ENCODE measurements at regions not wholly inside any gene's neighbourhood (a gene's known extent, or its start where the extent isn't known, plus 50 kb on each side); places are given as distances from the start of the nearest gene placed in this dataset.

GRCh38 chr6:118386975-118387374 is 161.1 kb upstream of the PLN start:
- Histone ChIP-seq H3K79me2 (ENCODE audit: insufficient read depth) (no peaks in the 10 kb centered on the region), H3K27ac (ENCODE audit: low read depth in 2 of 2, low read length in 1 of 2) (no peak overlapping the region), H3K36me3 (replicated peaks in 1 of 2; ENCODE audit: control insufficient read depth in 1 of 2, insufficient read depth in 2 of 2, low read length in 1 of 2) (no peaks in the 10 kb centered on the region), H3F3A (replicated peaks; ENCODE audit: insufficient read depth) (peaks cover 14% of the 10 kb centered on the region), H3K4me2 (no peak overlapping the region), H2AFZ (ENCODE audit: low read depth) (no peak overlapping the region), H3K9me2 (no peaks in the 10 kb centered on the region), H3K27me3 (ENCODE audit: insufficient read depth) (peaks cover 9% of the 10 kb centered on the region; the same call in 1 of the 2 replicates), H3K4me1 (ENCODE audit: control insufficient read depth in 1 of 2, insufficient read depth in 2 of 2, low read depth in 1 of 2, low read length in 1 of 2) (no peaks in the 10 kb centered on the region; a peak in 3 of 4 replicates), H4K20me1 (ENCODE audit: insufficient read depth) (no peaks in the 10 kb centered on the region), H3K9me3 (no peaks in the 10 kb centered on the region), H3K4me3 (ENCODE audit: low read depth in 2 of 2, low read length in 1 of 2) (no peak overlapping the region), H3K9ac (no peak overlapping the region)
- no peak for DNase-seq
- WGBS (ENCODE audit: low lambda C conversion rate): 92% methylated on average over 1 of the region's 1 CpG
- TF ChIP-seq GATA2 (CRISPR knock-in tag; IDR thresholded peaks at IDR 0.05) (no peak), JUND (IDR thresholded peaks at IDR 0.05) (no peak), FOSL2 (IDR thresholded peaks at IDR 0.05; ENCODE audit: borderline replicate concordance, low read depth) (no peak), TCF12 (IDR thresholded peaks at IDR 0.05) (no peak), ELF1 (IDR thresholded peaks at IDR 0.05) (no peak), FOXM1 (IDR thresholded peaks at IDR 0.05; ENCODE audit: low read depth) (no peak), EP300 (IDR thresholded peaks at IDR 0.05; ENCODE audit: borderline replicate concordance in 1 of 2, low read depth in 1 of 2, low read length in 1 of 2) (no peak), RAD21 (IDR thresholded peaks at IDR 0.05; ENCODE audit: low read length) (no peak), SIN3A (IDR thresholded peaks at IDR 0.05; ENCODE audit: borderline replicate concordance, low read depth, low read length) (no peak), SMC3 (IDR thresholded peaks at IDR 0.05; ENCODE audit: low read depth, low read length) (no peak), YY1 (IDR thresholded peaks at IDR 0.05; ENCODE audit: low read depth) (no peak), PBX3 (IDR thresholded peaks at IDR 0.05) (no peak), CTCF (IDR thresholded peaks at IDR 0.05) (no peak), REST (IDR thresholded peaks at IDR 0.05; ENCODE audit: low read depth, low read length) (no peak), MEF2A (IDR thresholded peaks at IDR 0.05; ENCODE audit: borderline replicate concordance, low read depth) (no peak)
- TF ChIP-seq, protein P1, sequence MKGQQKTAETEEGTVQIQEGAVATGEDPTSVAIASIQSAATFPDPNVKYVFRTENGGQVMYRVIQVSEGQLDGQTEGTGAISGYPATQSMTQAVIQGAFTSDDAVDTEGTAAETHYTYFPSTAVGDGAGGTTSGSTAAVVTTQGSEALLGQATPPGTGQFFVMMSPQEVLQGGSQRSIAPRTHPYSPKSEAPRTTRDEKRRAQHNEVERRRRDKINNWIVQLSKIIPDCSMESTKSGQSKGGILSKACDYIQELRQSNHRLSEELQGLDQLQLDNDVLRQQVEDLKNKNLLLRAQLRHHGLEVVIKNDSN (IDR thresholded peaks at IDR 0.05; ENCODE audit: borderline replicate concordance, low read depth): no peak
- ChIA-PET POLR2A (no interaction called here), CTCF (interaction anchor here (1.2 kb wide), 1 partner anchor 35 kb away, joined by 3 read pairs; no protein-coding TSS in a partner anchor)
